GM11168 (cell line): ENCODE measurements at regions not wholly inside any gene's neighbourhood (a gene's known extent, or its start where the extent isn't known, plus 50 kb on each side); places are given as distances from the start of the nearest gene placed in this dataset.

Experiments used
- in situ Hi-C: fragments of 300-500 bp; cut with MboI; formaldehyde crosslinking; loops from one replicate; pipeline ENCODE4 v1.12.0; 2022; ENCODE audit warnings: low sequenced_read_pairs; ENCODE audit not compliant: unreplicated experiment

- in situ Hi-C loops: no loop called here
Observed at GRCh38 chr13:33508060-33508459, 222.5 kb upstream of the STARD13 start.

- in situ Hi-C loops: no loop called here
Observed at GRCh38 chr13:33509642-33510229, 224.2 kb upstream of the STARD13 start.

- in situ Hi-C loops: no loop called here
Observed at GRCh38 chr13:33510350-33510970, 224.9 kb upstream of the STARD13 start.

GRCh38 chr13:33512880-33513554, 227.5 kb upstream of the STARD13 start:
- in situ Hi-C loops: no loop called here

- in situ Hi-C loops: no loop called here
Observed at GRCh38 chr13:33514362-33514761, 228.8 kb upstream of the STARD13 start.

- in situ Hi-C loops: no loop called here
Observed at GRCh38 chr13:33515146-33515545, 229.6 kb upstream of the STARD13 start.

GRCh38 chr13:33518452-33518851, 232.9 kb upstream of the STARD13 start:
- in situ Hi-C loops: no loop called here

- in situ Hi-C loops: no loop called here
Observed at GRCh38 chr13:33519561-33520467, 234.3 kb upstream of the STARD13 start.

GRCh38 chr13:33520468-33520839, 234.9 kb upstream of the STARD13 start:
- in situ Hi-C loops: no loop called here

- in situ Hi-C loops: no loop called here
Observed at GRCh38 chr13:33524086-33524485, 238.5 kb upstream of the STARD13 start.

- in situ Hi-C loops: loop anchor here (25.0 kb wide), 1 partner anchor 938 kb away; the partner anchor contains the start of gene PDS5B
Observed at GRCh38 chr13:33525763-33526162, 240.2 kb upstream of the STARD13 start.

GRCh38 chr13:33526718-33527117, 241.2 kb upstream of the STARD13 start:
- in situ Hi-C loops: loop anchor here (25.0 kb wide), 1 partner anchor 939 kb away; the partner anchor contains the start of gene PDS5B

GRCh38 chr13:33528896-33529295, 243.3 kb upstream of the STARD13 start:
- in situ Hi-C loops: loop anchor here (25.0 kb wide), 1 partner anchor 942 kb away; the partner anchor contains the start of gene PDS5B

GRCh38 chr13:33531484-33531883, 245.9 kb upstream of the STARD13 start:
- in situ Hi-C loops: loop anchor here (10.0 to 25.0 kb wide), 2 partner anchors 307 to 944 kb away; partner anchors contain the start of gene PDS5B

GRCh38 chr13:33535061-33535460, 249.5 kb upstream of the STARD13 start:
- in situ Hi-C loops: loop anchor here (10.0 to 25.0 kb wide), 2 partner anchors 310 to 948 kb away; partner anchors contain the start of gene PDS5B

GRCh38 chr13:33536601-33537000, 251.0 kb upstream of the STARD13 start:
- in situ Hi-C loops: loop anchor here (10.0 to 25.0 kb wide), 2 partner anchors 312 to 949 kb away; partner anchors contain the start of gene PDS5B

- in situ Hi-C loops: loop anchor here (10.0 to 25.0 kb wide), 2 partner anchors 312 to 950 kb away; partner anchors contain the start of gene PDS5B
Observed at GRCh38 chr13:33537026-33537425, 251.5 kb upstream of the STARD13 start.

GRCh38 chr13:33537676-33538075, 252.1 kb upstream of the STARD13 start:
- in situ Hi-C loops: loop anchor here (10.0 to 25.0 kb wide), 2 partner anchors 313 to 950 kb away; partner anchors contain the start of gene PDS5B

GRCh38 chr13:33541456-33541855, 255.9 kb upstream of the STARD13 start:
- in situ Hi-C loops: loop anchor here (10.0 to 25.0 kb wide), 2 partner anchors 183 to 954 kb away; partner anchors contain the start of gene PDS5B

GRCh38 chr13:33541962-33542308, 256.4 kb upstream of the STARD13 start:
- in situ Hi-C loops: loop anchor here (10.0 to 25.0 kb wide), 2 partner anchors 183 to 955 kb away; partner anchors contain the start of gene PDS5B
